LoVo (cell line): ENCODE measurements at regions not wholly inside any gene's neighbourhood (a gene's known extent, or its start where the extent isn't known, plus 50 kb on each side); places are given as distances from the start of the nearest gene placed in this dataset.

Experiments used
- DNase-seq: peaks from one replicate; pipeline ENCODE4 v3.0.0-alpha.2; 2016; ENCODE audit warnings: low spot score

DNA sequence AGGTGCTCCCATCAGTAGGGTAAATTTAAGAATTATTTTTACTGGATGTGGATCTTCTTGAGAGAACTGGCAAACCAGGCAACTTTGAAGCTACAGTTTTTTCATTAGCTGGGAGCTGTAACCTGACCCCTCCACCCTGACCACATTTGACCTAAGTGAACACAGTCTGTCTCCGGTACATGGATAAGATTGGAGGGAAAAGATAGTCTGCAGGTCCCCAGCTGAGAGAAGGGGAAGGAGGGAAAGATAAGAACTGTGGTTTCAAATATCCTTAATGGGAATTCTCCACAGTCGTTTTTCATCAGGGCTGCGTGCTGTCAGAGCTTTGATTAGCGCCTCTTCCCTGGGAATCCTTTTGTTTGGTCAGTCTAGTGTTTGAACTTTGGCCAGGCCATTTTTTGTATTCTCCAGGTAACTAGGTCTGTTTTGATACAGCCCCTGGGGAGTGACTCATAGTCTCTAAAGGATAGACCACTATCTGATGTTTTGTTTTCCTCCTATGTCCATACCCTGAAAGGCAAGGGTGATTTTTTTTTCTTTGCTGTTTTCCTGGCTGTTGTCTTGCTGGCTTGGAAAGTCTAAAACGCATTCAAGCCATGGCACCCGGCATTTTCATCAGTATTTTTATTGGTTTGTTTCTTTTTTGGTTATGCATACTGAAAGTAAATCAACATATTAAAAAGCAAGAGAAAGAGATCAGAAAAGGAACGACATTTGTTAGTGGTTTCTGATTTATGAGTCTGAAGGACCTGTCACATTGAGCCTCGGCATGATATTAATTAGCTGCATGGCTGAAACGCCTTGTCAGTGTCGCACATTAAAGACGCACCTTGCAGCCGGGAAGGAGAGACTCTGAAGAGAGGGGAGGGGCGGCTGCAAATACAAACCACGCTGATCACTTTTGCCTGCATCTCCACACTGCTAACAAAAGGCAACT, 183.4 kb upstream of the FN1 start:
- peak; percentile 21 for DNase-seq

DNA sequence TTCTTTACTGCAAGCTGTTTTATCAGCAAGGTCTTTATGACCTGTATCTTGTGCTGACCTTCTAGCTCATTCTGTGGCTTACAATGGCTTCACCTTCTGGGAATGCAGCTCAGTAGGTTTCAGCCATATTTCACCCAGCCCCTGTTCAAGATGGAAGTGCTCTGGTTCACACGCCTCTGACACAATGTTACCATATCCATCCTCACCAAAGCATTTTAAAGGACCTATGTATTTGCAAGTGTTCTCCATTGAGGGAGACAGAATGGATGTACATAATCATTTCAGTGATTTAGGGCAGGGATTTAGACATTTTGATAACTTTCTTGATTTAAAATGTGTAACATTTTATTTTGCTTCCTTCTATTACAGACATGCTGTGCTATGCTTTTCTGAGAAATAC, 182.3 kb upstream of the FN1 start:
- no peak for DNase-seq

DNA sequence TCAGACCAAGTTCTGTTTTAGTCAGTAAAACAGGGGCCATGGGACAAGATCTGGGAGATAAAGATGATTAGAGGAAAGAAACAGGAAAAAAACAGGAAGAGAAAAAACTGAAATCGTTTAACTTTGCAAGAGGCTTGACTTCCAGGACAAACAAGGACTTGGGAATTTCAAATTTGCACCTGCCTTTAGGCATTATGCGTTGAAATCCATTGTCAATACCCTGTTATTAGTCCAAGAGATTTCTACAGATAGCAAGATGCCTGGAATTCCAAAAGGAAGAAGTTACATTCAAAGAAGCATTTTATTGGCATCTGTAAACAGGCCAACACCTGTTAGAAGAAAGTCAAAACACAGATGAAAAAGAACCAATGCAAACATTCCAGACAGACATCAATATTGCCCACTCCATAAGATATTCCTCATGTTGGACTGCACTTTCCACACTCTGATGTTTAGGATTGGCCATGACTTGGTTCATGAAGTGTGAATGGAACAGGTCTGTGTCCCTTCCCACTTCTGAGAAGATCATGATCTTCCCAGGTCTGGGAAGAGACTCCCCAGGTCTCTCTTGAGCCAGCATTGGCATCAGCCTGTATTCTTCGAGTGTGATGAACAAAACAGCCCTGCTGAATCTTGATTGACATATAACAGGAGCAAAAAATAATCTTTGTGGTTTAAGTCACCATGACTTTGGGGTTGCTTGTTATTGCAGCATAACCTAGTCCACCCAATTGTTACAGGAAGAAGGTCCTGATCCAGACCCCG, 181.4 kb upstream of the FN1 start:
- DNase-seq = no peak

DNA sequence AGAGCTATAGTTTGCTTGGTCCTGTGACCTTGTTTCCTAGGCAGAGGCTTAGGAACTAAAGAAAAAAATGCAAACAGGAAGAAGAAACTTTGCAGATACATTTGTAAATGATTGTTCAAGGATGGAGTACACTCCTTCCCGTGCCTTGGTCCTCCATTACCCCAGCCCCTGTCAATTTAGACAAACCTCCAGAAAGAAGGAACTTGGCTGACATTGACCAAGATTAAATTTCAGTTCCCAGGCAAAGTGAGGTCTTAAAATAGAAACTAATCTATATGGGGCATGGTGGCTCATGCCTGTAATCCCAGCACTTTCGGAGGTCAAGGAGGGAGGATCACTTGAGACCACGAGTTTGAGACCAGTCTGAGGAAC, 179.9 kb upstream of the FN1 start:
- DNase-seq = no peak

DNA sequence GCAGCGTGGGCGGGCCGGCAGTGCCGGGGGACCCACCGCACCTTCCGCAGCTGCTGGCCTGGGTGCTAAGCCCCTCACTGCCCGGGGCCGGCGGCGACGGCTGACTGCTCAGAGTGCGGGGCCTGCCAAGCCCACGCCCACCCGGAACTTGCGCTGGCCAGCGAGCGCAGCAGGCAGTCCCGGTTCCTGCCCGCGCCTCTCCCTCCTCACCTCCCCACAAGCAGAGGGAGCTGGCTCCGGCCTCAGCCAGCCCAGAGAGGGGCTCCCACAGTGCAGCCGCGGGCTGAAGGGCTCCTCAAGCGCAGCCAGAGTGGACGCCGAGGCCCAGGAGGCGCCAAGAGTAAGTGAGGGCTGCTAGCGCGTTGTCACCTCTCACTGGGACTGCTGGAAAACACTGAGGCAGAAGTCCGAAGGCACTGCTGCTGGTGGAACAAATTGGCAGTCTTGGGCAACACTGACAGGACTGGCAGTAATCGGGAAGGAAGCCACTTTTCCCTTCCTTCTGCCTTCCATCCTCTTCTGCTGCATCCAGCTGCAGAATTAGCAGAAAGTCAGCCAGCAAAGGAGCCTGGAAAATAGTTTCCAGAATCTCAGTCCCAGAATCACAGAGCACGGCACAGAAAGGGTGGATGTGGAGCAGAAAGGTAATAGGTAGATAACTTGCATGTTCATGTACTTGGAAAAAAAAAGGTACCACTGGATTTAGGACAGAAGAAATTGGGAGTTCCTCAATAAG, 179.4 kb upstream of the FN1 start:
- DNase-seq = no peak

DNA sequence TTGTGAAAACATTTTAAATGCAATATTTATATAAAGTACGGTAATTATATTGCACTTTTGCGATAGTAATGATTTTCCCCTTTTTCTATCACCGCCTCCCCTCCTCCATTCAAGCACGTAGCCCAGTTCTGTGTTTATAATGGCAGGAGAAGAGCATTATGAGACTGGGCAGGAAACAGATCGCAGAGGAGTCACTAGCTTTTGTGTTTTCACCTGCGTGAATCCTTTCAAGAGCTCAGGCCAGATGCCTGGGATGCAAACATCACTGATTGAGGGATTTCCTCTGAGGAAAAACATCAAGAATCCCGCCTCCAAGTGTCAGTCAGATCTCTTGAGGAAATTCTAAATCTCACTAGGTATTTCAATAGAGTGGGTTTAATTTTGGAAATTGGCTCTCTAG, 178.4 kb upstream of the FN1 start:
- DNase-seq = no peak

DNA sequence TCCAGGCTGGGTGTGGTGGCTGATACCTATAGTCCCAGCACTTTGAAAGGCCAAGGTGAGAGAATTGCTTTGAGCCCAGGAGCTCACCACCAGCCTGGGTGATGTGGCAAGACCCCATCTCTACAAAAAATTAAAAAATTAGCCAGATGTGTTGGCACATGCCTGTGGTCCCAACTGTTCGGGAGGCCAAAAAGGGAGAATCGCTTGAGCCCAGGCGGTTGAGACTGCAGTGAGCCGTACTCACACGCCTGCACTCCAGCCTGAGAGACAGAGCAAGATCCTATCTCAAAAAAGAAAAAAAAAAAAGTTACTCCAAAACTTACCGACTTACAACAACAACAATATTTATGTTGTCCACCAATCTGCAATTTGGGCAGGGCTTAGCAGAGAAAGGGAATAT, 178.0 kb upstream of the FN1 start:
- DNase-seq = no peak

DNA sequence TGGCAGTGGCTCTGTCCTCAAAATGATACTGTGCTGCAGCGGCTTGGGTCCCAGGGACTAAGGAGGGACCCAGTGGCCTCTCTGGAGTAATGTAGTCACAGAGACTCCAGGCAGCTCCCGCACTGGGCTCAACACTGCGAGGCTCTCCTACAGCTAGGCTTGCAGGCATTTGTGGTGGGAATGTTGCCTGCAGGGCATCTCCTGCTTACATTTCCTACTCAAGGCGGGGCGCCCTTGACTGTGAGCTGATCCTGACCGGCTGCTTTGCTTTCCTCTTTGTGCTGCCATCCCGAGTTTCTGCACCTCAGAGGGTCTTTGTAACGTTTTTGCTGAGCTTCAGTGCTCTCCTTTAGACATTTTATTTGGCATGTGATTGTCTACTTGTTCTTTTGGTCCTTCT, 177.4 kb upstream of the FN1 start:
- no peak for DNase-seq

DNA sequence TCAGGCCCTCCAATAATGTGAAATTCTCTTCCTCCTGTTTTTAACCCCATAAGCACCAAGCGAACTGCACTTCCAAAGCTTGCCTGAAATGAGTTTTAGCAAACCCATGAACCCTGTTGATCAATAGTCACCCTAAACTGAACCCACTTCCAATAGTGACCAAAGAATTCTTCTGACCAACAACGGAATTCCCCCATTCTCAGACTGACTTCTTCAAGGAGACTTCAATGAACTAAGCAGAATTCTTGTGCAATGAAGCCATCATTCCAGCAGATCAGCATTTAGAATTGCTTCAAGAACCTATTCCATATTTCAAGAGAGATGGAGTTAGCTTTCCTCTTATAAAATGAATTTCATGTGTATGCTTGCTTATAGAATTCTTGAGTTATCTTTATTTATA, 176.9 kb upstream of the FN1 start:
- no peak for DNase-seq

DNA sequence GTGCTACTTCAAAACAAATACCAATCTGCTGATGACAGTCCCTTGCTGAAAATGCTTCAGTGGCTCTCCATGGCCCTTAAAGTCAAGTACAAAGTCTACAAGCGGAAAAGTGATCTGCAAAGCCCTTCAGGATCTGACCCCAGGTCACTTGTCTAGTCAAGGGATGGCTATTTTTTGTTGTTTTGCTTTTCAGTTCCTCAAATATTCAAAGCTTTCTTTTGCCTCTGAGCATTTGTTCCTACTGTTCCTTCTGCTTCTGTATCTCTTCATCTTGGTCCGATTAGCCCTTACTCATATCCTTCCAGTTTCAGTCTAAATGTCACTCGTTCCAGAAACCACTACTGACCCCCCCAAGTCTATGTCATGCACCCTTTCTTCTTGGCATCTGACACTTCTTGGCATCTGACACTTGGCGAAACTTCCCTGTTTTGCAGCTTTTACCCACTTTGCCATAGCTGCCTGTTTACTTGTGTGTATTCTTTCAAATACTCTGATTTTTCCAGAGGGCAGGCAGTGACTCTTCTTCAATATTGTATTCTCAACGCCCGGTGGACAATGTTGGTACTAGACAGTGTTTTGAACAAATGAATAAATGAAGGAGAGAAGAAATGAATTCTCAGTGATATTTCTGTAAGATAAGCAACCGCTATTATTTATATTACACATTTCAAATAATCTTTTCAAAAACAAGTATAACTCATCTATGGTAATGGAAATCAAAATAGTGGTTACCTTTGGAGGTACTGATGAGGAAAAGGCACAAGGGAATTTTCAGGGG, 175.9 kb upstream of the FN1 start:
- no peak for DNase-seq

DNA sequence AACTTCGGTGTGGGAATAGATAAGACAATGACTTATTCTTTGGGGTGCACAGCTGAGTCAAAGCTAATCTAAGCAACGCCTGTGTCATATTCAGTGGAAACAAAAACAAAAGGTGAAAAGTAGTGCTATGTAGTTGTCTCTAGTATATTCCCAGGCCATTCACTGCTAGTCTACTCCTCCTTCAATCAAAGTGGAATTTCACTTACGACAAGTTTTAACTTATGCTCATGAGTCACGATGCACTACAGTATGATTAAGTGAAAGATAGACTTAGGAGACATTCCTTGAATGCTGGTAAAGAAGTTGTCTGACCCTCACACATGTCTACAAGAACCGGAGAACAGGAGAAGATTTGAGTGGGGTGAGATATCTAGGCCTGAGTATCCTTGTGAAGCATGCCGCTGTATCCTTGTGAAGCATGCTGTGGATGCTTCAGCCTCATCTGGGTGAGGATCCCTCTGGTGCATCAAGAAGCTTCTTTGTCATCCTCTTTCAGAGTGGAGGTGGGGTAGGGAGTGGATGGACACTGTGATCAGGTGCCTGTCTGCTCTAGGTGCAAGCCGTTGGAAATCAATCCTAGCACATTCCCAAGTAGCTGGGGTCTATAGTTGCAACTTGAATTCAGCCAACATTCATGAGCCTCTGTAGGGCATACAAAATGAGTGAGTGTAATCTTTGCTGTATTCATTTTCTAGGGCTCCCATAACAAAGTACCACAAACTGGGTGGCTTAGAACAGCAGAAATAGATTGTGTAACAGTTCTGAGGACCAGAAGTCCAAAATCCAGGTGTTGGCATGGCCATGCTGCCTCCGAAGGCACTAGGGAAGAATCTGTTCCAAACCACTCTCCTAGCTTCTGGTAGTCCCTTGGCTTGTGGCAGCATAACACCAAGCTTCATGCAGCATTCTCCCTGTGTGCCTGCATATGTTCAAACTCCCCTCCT, 173.5 kb upstream of the FN1 start:
- no peak for DNase-seq

DNA sequence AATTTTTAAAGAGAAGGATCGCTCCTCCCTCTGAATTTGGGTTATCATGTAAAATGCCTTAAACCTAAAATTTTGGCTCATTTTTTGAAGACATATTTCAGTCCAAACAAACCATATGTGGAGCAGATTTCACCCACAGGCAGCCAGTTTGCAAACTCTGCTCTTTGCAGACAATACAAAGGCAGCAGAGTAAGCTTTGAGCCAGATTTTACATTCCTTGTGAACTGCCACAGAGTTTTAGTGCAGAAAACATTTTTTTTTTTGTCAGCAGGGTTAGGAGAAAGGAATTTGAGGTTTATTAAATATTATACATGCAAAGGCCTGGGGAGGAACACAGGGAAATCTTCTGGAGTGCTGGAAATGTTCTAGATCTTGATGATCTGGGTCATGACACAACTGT, 171.9 kb upstream of the FN1 start:
- DNase-seq = no peak

DNA sequence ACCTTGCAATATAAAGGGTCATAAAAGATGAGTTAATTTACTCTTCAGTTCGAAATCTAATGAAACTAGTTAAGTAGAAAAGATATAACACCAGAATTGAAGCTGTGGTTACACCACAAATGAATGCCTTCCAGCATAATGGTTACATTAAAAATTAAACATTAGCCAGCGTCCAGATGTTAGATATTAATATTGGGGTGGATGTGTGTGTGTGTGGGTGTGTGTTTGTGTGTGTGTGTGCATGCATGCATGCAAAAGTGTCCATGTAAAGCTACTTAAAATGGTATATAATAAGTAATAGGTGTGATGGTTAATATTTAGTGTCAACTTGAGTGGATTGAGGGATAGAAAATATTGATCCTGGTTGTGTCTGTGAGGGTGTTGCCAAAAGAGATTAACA, 170.4 kb upstream of the FN1 start:
- DNase-seq = no peak

DNA sequence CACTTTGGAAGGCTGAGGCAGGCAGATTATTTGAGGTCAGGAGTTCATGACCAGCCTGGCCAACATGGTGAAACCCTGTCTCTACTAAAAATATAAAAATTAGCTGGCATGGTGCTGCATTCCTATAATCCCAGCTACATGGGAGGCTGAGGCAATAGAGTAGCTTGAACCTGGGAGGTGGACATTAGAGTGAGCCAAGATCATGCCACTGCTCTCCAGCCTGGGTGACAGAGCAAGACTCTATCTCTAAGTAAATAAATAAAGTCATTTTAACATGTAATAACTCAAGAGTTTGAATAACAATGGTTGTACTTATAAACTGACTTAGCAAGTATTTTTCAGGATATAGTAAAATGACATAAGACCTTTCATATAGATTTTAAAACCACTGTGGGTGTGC, 169.3 kb upstream of the FN1 start:
- no peak for DNase-seq

DNA sequence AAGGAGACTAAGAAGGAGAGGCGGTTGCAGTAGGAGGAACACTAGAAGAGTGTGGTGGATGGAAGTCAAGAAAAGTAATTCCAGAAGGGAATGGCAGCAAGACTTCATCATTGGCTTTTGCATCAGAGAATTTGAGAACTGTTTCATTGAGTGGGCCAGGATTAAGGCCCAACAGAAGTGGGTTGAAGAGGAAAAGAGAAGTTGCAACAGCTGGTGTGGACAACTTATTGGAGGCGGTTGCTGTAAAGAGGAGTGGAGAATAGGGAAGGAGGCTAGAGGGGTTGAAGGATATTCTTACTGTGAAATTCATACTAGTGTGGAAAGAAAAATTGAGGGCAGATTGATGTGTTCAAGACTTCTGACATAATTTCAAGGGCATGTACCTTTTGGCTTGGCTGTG, 168.7 kb upstream of the FN1 start:
- no peak for DNase-seq

DNA sequence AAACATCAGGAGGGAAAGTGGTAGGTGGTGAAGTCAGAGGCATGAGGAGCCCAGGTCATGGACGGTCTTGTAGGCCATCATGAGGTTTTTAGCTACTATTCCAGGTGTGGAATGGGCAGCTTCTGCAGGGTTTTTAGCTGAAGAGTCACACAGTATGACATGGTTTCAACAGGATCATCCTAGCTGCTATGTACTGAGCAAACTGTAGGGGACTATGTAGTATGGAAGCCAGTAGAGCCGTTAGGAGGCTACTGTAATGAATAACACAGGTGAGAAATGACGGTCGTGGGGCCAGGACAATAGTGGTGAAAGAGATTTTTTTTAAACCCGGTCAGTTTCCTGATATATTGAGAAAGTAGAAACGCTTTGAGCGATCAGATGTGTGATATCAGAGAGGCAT, 167.6 kb upstream of the FN1 start:
- no peak for DNase-seq

DNA sequence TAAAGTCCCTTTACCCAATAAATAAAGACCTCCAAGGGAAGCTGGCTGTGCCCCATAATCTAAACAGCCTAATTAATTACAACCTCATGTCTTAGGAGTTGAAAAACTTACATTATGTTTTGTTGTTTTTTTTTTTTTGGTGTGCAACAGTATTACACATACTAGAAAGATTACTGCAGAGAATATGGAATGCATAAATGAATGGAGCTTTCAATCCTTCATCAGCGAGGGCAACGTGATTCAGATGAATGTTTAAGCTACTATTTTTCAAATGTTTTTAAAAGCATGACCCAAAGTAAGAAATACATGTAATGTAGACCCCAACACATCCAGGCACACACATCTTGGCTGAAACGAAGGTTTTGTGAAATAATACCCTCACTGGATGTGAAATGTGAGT, 167.1 kb upstream of the FN1 start:
- DNase-seq = no peak

DNA sequence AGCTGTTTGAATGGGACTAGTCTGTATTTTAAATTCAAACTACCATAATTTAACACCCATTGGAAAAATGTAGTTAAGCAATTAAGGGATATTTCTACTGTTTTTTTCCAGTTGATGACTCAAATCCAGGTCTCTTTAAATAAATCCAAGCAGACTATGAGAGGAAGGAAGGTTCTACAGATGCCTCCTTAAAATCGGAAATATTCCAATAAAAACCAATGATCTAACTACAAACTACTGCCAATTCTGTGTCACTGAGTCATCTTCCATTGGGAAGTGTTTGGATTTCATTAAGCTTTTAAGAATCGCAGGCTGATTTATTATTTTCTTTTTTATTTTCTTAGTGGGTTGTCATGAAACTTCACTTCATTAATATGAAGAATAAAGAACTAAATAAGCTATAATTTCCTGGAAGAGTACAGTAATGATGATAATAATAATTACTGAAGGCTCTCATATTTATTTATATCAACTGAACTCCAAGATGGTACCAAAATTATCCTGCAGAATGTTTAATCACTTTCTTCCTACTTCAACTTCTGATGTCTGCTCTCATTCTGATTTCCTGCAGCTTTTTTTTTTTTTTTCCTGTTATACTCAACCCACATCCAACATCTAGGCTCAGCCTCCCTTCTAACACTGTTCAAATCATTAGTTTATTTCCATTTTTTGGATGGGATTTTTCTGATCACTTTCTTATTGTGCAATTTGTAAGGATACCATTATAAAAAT, 166.3 kb upstream of the FN1 start:
- DNase-seq = no peak

DNA sequence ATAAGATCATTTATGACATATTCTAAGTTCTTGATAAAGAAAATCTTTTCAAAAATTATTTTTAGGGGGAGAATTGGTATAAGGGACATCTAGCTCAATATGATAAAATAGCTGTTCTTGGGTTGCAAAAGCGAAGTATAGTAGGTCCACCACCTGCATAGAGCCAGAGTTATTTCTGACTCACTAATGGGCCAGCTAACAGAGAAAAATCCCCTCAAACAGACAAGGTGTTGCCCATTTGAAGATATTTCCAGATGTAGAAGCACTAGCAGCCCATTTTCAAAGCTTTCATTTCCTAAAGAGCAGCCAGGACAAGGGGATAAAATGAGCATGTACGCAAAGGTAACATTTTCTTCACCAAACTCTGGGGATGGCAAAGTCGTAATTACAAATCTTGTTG, 165.7 kb upstream of the FN1 start:
- no peak for DNase-seq

DNA sequence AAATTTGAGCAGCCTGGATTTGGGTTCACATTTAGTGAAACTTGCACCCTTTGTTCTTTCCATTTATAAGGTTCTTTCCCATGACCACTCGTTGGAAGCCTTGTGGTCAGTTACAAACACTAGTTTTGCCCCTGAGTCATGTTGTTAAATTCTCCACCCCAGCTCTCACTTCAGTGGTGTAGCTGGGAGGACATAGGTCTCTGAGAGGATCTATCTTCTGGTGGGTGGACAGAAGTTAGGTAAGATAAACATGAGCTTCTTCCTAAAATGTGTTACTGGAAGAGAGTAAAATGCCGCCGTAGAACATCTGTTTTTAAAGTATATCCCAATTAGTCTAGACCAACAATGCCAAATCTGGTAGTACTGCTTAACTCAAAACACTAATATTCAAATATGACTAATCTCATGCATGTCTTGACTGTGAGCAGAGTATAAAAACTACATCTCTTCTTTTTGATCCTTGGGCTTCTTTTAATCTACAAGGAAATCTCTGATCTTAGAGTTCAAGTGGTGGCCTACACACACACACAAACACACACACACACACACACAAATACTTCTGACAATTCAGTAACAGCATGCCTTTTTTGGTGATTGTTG, 162.6 kb upstream of the FN1 start:
- no peak for DNase-seq
